ENCODE measurements at regions not wholly inside any gene's neighbourhood (a gene's known extent, or its start where the extent isn't known, plus 50 kb on each side); places are given as distances from the start of the nearest gene placed in this dataset.

- no peak for TF ChIP-seq POLR2A (IDR thresholded peaks at IDR 0.05)
- TF ChIP-seq CTCF (IDR thresholded peaks at IDR 0.05), result no peak
Observed at GRCh38 chr14:39977198-39977597, 545.0 kb upstream of the FBXO33 start.
